ENCODE measurements at regions not wholly inside any gene's neighbourhood (a gene's known extent, or its start where the extent isn't known, plus 50 kb on each side); places are given as distances from the start of the nearest gene placed in this dataset.
"Not testable (repeated sequence)": the region's sequence is repeated elsewhere in the genome, so short reads cannot be mapped to it uniquely, and the experiment has no call there.

DNA sequence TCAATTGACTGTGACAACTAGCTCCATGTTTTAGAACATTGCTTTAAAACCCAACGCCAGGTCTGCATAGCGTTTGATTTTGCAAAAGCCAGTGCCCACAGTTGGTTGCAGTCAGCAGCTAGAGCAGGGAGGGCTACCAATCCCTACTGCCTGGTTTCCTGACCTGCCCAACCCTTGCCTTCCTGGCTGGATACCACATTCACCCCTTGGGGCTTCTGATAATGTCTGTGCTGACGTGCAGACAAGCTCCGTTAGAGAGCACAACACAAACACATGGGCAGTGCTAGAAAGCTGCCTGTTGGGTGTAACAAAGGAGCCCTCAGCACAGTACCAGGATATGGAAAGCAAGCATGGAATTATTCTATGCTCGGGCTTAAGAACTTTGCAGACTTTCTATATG is 71.4 kb upstream of the THSD7B start:
- Histone ChIP-seq H3K4me1 (no peaks in the 10 kb centered on the region), H3K4me3 (no peak overlapping the region), H3K27ac (no peak overlapping the region), H3K36me3 (no peaks in the 10 kb centered on the region), H3K9me3 (no peaks in the 10 kb centered on the region), H3K27me3 (no peaks in the 10 kb centered on the region)
- intact Hi-C loops (cut with DNase I) = no loop called here
- TF ChIP-seq, protein P1, sequence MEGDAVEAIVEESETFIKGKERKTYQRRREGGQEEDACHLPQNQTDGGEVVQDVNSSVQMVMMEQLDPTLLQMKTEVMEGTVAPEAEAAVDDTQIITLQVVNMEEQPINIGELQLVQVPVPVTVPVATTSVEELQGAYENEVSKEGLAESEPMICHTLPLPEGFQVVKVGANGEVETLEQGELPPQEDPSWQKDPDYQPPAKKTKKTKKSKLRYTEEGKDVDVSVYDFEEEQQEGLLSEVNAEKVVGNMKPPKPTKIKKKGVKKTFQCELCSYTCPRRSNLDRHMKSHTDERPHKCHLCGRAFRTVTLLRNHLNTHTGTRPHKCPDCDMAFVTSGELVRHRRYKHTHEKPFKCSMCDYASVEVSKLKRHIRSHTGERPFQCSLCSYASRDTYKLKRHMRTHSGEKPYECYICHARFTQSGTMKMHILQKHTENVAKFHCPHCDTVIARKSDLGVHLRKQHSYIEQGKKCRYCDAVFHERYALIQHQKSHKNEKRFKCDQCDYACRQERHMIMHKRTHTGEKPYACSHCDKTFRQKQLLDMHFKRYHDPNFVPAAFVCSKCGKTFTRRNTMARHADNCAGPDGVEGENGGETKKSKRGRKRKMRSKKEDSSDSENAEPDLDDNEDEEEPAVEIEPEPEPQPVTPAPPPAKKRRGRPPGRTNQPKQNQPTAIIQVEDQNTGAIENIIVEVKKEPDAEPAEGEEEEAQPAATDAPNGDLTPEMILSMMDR (IDR thresholded peaks at IDR 0.05) = no peak
- ATAC-seq (no peak), DNase-seq (no peak)

DNA sequence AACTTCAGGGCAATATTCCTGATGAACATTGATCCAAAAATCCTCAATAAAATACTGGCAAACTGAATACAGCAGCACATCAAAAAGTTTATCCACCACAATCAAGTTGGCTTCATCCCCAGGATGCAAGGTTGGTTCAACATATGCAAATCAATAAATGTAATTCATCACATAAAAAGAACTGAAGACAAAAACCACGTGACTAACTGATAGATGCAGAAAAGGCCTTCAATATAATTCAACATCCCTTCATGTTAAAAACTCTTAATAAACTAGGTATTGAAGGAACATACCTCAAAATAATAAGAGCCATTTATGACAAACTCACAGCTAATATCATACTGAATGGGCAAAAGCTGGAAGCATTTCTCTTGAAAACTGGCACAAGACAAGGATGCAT is 85.3 kb upstream of the THSD7B start:
- intact Hi-C loops (cut with DNase I); ATAC-seq; DNase-seq; H3K36me3 ChIP-seq; H3K4me3 ChIP-seq; H3K4me1 ChIP-seq; H3K27me3 ChIP-seq; H3K27ac ChIP-seq; H3K9me3 ChIP-seq: not testable (repeated sequence)

DNA sequence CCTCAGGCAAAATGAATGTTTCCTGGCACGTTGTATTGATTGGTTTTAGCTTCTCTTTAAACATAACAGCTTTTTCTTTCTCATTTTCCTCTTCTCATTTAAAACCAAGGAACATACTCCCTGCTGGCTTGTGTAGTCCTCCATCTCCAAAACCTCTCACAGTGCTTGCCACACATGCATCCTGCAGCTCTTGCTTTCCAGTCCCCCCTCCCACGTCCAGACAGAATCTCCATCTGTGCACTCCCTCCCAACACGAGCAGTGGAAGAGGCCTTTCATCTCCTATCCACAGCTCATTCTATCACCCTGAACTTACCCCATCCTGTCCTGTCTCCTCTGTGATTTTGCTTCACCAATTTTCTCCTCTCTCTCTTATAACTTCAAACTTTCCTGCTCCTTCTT is 99.6 kb upstream of the THSD7B start:
- TF ChIP-seq, protein P1 (IDR thresholded peaks at IDR 0.05) = no peak
- intact Hi-C loops (cut with DNase I) = no loop called here
- no peak for DNase-seq

DNA sequence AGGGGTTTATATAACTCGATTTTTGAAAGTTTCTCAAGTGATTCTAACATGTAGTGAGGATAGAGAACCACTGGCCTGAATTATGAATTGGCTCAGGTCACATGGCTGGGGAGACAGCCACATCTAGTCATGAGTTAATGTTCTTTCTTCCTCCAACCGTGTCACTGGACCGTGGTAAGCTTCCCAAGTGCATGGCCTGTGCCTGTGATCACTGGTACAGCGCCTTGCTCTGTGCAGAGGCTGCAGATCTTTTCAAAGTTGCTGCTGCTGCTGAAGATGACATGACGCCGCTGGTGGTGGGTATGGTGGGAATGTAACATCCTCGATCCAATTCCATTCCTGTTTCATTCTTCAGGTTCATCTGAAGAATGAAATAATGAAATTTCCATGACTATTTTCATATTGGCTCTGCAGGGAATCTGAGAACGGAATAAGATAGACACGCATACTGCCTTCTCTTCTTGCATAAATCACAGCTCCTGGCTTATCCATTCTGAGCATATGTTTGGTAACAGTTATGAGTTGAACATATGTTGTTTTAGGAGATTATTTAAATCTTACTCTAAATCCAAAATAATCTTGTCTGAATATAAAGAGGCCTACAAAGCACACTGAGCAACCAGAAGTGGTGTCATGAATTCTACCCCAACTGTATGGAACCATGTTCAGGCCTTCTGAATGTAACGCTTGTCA is 100.5 kb upstream of the THSD7B start:
- intact Hi-C loops (cut with DNase I) = no loop called here
- Histone ChIP-seq H3K27ac (no peak overlapping the region), H3K4me3 (no peak overlapping the region), H3K4me1 (no peaks in the 10 kb centered on the region), H3K9me3 (no peaks in the 10 kb centered on the region), H3K27me3 (no peaks in the 10 kb centered on the region), H3K36me3 (no peaks in the 10 kb centered on the region)
- TF ChIP-seq, protein P1 (IDR thresholded peaks at IDR 0.05) = no peak
- DNase-seq (no peak), ATAC-seq (no peak)

More for the DNA sequence above, 99.6 kb upstream of the THSD7B start:
- no peak for ATAC-seq
- Histone ChIP-seq H3K27ac (no peak overlapping the region), H3K27me3 (no peaks in the 10 kb centered on the region), H3K9me3 (no peaks in the 10 kb centered on the region), H3K4me3 (no peak overlapping the region), H3K36me3 (no peaks in the 10 kb centered on the region), H3K4me1 (no peaks in the 10 kb centered on the region)

DNA sequence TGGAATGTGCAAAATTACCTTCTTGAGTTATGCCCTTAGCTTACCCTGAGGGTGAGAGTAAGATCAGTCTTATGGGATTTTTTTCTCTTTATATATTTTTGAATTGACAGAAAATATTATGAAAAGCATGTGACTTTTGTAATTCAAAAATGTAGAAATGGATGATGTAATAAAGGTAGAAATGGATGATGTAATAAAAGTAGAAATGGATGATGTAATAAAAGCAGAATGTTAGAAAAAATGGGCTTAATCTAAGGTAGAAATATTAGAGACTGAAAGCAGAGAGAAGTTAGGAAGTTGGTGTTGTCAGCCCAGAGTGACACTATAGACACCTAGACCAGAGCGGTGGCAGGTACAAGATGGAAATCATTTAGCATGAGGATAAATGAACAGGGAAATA is 107.1 kb upstream of the THSD7B start:
- DNase-seq (no peak), ATAC-seq (no peak)
- no peak overlapping the region for H3K27ac ChIP-seq
- TF ChIP-seq, protein P1 (IDR thresholded peaks at IDR 0.05) = no peak
- no peak overlapping the region for H3K4me3 ChIP-seq
- H3K4me1 ChIP-seq = peaks cover 7% of the 10 kb centered on the region
- H3K9me3 ChIP-seq = no peaks in the 10 kb centered on the region
- H3K36me3 ChIP-seq = no peaks in the 10 kb centered on the region
- no peaks in the 10 kb centered on the region for H3K27me3 ChIP-seq
- intact Hi-C loops (cut with DNase I) = no loop called here

DNA sequence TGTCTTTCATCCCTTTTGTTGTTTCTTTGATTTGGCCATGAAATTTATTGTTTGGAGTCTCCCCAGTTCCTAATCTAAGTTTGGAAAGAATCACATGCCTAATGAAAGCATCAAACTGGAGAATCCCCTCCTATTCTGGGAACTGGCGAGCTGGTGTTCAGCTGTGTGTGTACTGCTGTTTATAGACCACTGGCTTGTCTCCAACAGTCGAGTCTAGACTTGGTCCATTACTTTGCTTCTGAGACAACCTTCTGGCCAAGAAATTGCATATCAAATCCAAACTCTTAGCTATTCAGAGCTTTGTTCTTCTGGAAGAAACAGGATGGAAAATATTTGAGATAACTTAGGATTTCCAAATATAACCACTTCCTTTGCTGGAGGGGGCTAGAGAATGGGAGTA is 111.5 kb upstream of the THSD7B start:
- intact Hi-C loops (cut with DNase I) = no loop called here
- H3K27ac ChIP-seq = no peak overlapping the region
- peaks cover 7% of the 10 kb centered on the region for H3K4me1 ChIP-seq
- no peaks in the 10 kb centered on the region for H3K27me3 ChIP-seq
- DNase-seq (no peak), ATAC-seq (no peak)
- H3K36me3 ChIP-seq = no peaks in the 10 kb centered on the region
- TF ChIP-seq, protein P1 (IDR thresholded peaks at IDR 0.05) = no peak
- H3K4me3 ChIP-seq = no peak overlapping the region
- no peaks in the 10 kb centered on the region for H3K9me3 ChIP-seq
